BE2C (cell line): ENCODE measurements at regions not wholly inside any gene's neighbourhood (a gene's known extent, or its start where the extent isn't known, plus 50 kb on each side); places are given as distances from the start of the nearest gene placed in this dataset.

Experiments used
- DNase-seq: peaks from one replicate; pipeline ENCODE4 v3.0.0-alpha.2; 2020
- H3K27me3 ChIP-seq: fragments of 250-450 bp; sonication (Bioruptor Pico); 2 replicates; pipeline ENCODE4 v1.5.1; 2020; ENCODE audit warnings: mild to moderate bottlenecking
- H3K36me3 ChIP-seq: fragments of 250-450 bp; sonication (Bioruptor Pico); 2 replicates; pipeline ENCODE4 v1.5.1; 2020; ENCODE audit warnings: mild to moderate bottlenecking
- H3K4me1 ChIP-seq: fragments of 250-450 bp; sonication (Bioruptor Pico); 2 replicates; pipeline ENCODE4 v1.5.1; 2020
- H3K4me3 ChIP-seq: 2 replicates; pipeline ENCODE4 v1.5.1; 2011; ENCODE audit warnings: low read depth, low read length
- H3K9me3 ChIP-seq: fragments of 250-450 bp; sonication (Bioruptor Pico); 2 replicates; pipeline ENCODE4 v1.5.1; 2020
- CTCF ChIP-seq: IDR thresholded peaks from 2 replicates; pipeline ENCODE4 v1.5.1; 2012; ENCODE audit warnings: mild to moderate bottlenecking, low read depth, low read length

GRCh38 chr12:5345534-5345933 lies 86.4 kb upstream of the NTF3 start:
- Histone ChIP-seq H3K4me1 (no peaks in the 10 kb centered on the region), H3K9me3 (no peaks in the 10 kb centered on the region), H3K36me3 (no peaks in the 10 kb centered on the region), H3K4me3 (no peak overlapping the region), H3K27me3 (no peaks in the 10 kb centered on the region)
- no peak for TF ChIP-seq CTCF
- DNase-seq: no peak

- H3K27me3 ChIP-seq: no peaks in the 10 kb centered on the region
- no peaks in the 10 kb centered on the region for H3K4me1 ChIP-seq
- H3K4me3 ChIP-seq: no peak overlapping the region
- H3K9me3 ChIP-seq: no peaks in the 10 kb centered on the region
- no peak for DNase-seq
- no peak for TF ChIP-seq CTCF
- no peaks in the 10 kb centered on the region for H3K36me3 ChIP-seq
Measured at GRCh38 chr12:5348057-5348456, 83.9 kb upstream of the NTF3 start.

- H3K4me1 ChIP-seq: no peaks in the 10 kb centered on the region
- no peak for DNase-seq
- TF ChIP-seq CTCF: no peak
- H3K9me3 ChIP-seq: no peaks in the 10 kb centered on the region
- no peaks in the 10 kb centered on the region for H3K36me3 ChIP-seq
- no peak overlapping the region for H3K4me3 ChIP-seq
- H3K27me3 ChIP-seq: no peaks in the 10 kb centered on the region
Measured at GRCh38 chr12:5348491-5348890, 83.4 kb upstream of the NTF3 start.

- TF ChIP-seq CTCF: no peak
- H3K27me3 ChIP-seq: no peaks in the 10 kb centered on the region
- H3K36me3 ChIP-seq: no peaks in the 10 kb centered on the region
- DNase-seq: no peak
- no peaks in the 10 kb centered on the region; the same call in 1 of the 2 replicates for H3K9me3 ChIP-seq
- no peaks in the 10 kb centered on the region for H3K4me1 ChIP-seq
- H3K4me3 ChIP-seq: no peak overlapping the region
Measured at GRCh38 chr12:5364036-5364770, 67.7 kb upstream of the NTF3 start.

GRCh38 chr12:5369298-5369697 lies 62.6 kb upstream of the NTF3 start:
- H3K4me1 ChIP-seq: no peaks in the 10 kb centered on the region

More at GRCh38 chr12:5369298-5369697, 62.6 kb upstream of the NTF3 start:
- no peak for TF ChIP-seq CTCF
- H3K36me3 ChIP-seq: no peaks in the 10 kb centered on the region
- H3K9me3 ChIP-seq: no peaks in the 10 kb centered on the region; the same call in 1 of the 2 replicates
- H3K4me3 ChIP-seq: no peak overlapping the region
- DNase-seq: no peak
- no peaks in the 10 kb centered on the region for H3K27me3 ChIP-seq
